Bronchial epithelial cell (primary cell): ENCODE measurements at regions not wholly inside any gene's neighbourhood (a gene's known extent, or its start where the extent isn't known, plus 50 kb on each side); places are given as distances from the start of the nearest gene placed in this dataset.
"Not testable (repeated sequence)": the region's sequence is repeated elsewhere in the genome, so short reads cannot be mapped to it uniquely, and the experiment has no call there.

ENCODE experiments used
- DNase-seq: peaks from one replicate; pipeline ENCODE4 v3.0.0-alpha.2; 2010; ENCODE audit warnings: low read depth
- FAIRE-seq: peaks from 2 replicates; lab custom pipeline; 2011; peaks lifted over from hg19 to GRCh38; lab: Jason Lieb, UNC
- H3K27me3 ChIP-seq: 2 replicates; pipeline ENCODE4 v1.5.1; 2011; ENCODE audit warnings: low read length; ENCODE audit not compliant: control insufficient read depth, insufficient read depth
- H3K36me3 ChIP-seq: 2 replicates; pipeline ENCODE4 v1.5.1; 2011; ENCODE audit warnings: low read length; ENCODE audit not compliant: control insufficient read depth, insufficient read depth
- H3K4me3 ChIP-seq: 2 replicates; pipeline ENCODE4 v1.5.1; 2011; ENCODE audit warnings: mild to moderate bottlenecking, low read depth, low read length, control low read depth
- CTCF ChIP-seq: IDR thresholded peaks from 2 replicates; pipeline ENCODE4 v1.5.1; 2011; ENCODE audit warnings: mild to moderate bottlenecking, moderate library complexity, low read length, control low read depth, inconsistent platforms; ENCODE audit not compliant: insufficient read depth, severe bottlenecking

GRCh38 chr4:190118519-190118918, 54.2 kb downstream of the DBET start:
- FAIRE-seq, DNase-seq, H3K4me3 ChIP-seq, H3K36me3 ChIP-seq, H3K27me3 ChIP-seq: not testable (repeated sequence)

- H3K4me3 ChIP-seq, DNase-seq, H3K36me3 ChIP-seq, FAIRE-seq, H3K27me3 ChIP-seq: not testable (repeated sequence)
These were observed 54.1 kb upstream of the DUX4 start for GRCh38 chr4:190119474-190119873.

- FAIRE-seq, result not testable (repeated sequence)
These were observed 53.5 kb upstream of the DUX4 start for GRCh38 chr4:190120111-190120514.

GRCh38 chr4:190120537-190121001, 53.0 kb upstream of the DUX4 start:
- DNase-seq, FAIRE-seq, H3K4me3 ChIP-seq, H3K27me3 ChIP-seq, H3K36me3 ChIP-seq: not testable (repeated sequence)
- peak; percentile 4 for TF ChIP-seq CTCF

More at GRCh38 chr4:190120111-190120514, 53.5 kb upstream of the DUX4 start:
- DNase-seq, H3K27me3 ChIP-seq, H3K4me3 ChIP-seq, H3K36me3 ChIP-seq: not testable (repeated sequence)

- not testable (repeated sequence) for FAIRE-seq, H3K36me3 ChIP-seq, H3K27me3 ChIP-seq, DNase-seq, H3K4me3 ChIP-seq
These were observed 52.4 kb upstream of the DUX4 start for GRCh38 chr4:190121076-190121671.

GRCh38 chr4:190121759-190122158, 51.8 kb upstream of the DUX4 start:
- DNase-seq (no peak), FAIRE-seq (no peak)
- Histone ChIP-seq H3K36me3 (no peaks in the 10 kb centered on the region), H3K27me3 (no peaks in the 10 kb centered on the region), H3K4me3 (no peak overlapping the region)
- TF ChIP-seq CTCF, result no peak

- H3K36me3 ChIP-seq, DNase-seq, H3K27me3 ChIP-seq, FAIRE-seq, H3K4me3 ChIP-seq: not testable (repeated sequence)
These were observed 51.1 kb upstream of the DUX4 start for GRCh38 chr4:190122161-190123142.
